NCI-H345 treated with DMSO at 0.1 percent for 48 hours (cell line): ENCODE measurements at regions not wholly inside any gene's neighbourhood (a gene's known extent, or its start where the extent isn't known, plus 50 kb on each side); places are given as distances from the start of the nearest gene placed in this dataset.

ENCODE experiments used
- DNase-seq: peaks from one replicate; lab custom pipeline; 2025; ENCODE audit not compliant: unreplicated experiment; lab: John Stamatoyannopoulos, UW

DNA sequence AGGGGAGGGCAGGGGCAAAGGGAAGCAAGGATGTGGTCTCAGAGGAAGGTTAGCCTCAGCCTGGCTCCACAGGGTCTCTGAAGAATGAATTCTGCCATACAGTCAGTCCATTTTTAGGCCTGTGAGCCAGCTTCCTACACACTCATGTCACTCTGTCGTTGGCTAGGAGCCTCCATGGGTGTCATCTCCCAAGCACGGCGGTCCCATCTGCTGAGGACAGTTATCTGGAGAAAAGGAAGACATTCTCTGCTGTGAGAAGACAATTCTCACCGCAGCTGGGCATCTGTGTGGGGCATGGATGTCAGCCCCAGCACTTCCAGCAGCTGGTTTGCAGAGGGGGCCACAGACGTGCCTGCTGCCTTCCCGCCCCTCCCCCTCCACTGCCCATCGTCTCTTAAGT is 167.6 kb downstream of the LINC00237 start:
- no peak for DNase-seq

DNA sequence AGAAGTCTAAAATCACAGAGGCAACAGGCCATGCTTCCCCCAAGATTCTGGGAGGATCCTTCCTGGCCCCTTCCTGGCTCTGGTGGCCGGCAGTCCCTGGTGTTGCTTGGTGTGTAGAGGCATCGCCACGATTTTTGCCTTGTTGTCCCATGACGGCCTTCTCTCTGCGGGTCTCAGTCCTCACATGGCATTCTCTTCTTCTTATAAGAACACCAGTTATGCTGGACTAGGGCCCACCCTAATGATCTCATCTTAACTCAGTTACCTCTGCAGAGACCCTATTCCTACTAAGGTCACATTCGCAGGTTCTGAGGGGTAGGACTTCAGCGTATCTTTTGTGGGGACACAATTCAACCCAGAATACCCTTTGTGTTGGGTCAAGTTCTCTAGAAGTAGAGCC is 168.0 kb downstream of the LINC00237 start:
- no peak for DNase-seq

GRCh38 chr20:20933142-20933958 is 172.8 kb downstream of the LINC00237 start:
- DNase-seq: no peak

DNA sequence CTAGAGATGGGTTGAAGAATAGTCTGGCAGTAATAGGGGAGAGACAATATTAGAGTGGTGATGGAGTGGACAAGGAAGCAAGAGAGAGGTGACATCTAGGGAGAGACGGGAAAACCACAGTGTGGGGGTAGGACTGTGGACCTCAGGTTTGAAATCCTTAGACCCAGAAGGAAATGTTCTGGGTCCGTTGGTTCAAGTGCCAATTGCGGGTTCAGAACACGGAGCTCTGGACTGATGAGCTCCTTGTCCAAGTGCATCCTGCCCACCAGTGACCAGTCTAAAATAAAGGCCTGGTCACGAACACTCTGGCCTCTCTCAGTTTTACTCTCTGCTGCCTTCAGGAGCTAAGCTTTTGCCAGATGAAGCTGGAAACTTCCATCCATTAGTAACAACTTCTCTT is 174.0 kb downstream of the LINC00237 start:
- DNase-seq: no peak

- DNase-seq: no peak
Measured at GRCh38 chr20:20931632-20932031, 174.5 kb downstream of the LINC00237 start.

DNA sequence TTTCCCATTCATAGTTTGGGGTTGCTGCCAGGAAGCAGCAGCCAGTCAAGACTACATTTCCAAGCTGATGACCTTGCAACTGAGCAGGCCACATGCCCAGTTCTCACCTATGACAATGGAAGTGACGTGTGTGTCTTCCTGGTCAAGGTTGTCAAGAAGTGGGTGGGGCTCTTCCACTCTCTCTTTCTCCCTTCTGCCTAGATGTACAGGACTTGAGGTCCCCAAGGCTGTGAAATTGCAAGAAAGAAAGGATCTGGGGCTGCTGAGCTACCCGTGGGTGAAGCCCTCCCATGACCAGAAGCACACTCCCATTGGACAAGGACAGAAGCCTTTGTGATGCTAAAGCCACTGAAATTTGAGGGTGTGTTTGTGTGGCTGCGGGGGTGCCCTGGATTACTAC is 175.1 kb downstream of the LINC00237 start:
- DNase-seq: no peak

- no peak for DNase-seq
Measured at GRCh38 chr20:20930500-20930899, 175.7 kb downstream of the LINC00237 start.

DNA sequence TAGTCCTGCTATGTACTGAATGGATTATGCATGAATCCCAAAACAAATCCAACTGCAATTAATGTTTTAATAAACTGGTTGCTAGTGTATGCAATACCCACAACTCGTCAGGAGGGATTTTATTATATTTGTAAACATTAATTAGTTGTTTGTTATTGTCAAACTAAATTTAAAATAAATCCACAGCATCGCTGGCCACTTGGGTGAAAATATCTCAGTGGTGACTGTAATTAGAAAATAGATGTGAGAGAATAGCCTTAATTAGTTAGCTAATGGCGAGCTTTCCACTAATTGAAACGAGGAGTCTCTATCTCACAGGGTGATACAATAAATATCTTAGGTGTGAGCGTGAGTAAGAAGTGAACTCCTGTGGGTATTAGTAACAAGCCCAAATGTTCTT is 176.8 kb downstream of the LINC00237 start:
- no peak for DNase-seq

DNA sequence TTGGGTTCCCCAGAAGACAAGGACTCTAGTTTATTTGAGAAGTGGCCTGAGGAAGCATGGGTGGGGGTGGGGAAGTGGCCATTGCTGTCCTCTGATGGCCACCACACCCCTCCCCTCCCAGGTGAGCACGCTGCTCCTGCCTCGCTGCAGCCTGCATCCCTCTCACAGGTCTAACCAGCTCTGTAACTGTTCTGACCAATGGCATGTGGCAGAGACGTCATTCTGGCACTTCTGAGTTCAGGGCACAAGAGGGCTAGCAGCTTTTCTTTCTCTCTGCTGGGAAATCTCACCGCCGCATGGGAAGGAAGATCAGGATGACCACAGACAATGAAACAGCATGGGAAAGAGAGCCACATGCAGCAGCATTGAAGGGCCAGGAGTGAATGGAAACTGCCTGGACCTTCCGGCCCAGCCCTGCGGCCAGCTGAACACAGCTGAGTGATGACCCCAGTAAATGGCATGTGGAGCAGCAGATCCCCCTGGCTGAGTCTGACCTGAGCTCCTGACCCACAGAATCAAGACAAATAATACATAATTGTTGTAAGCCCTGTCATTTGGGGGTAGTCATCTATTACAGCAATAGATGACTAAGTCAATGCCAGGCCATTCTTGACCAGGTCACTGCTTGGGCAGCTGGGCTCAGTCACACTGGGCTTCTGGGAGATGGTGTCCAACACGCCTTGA is 179.8 kb downstream of the LINC00237 start:
- DNase-seq: no peak

- DNase-seq: no peak
Measured at GRCh38 chr20:20920433-20920832, 185.7 kb downstream of the LINC00237 start.

DNA sequence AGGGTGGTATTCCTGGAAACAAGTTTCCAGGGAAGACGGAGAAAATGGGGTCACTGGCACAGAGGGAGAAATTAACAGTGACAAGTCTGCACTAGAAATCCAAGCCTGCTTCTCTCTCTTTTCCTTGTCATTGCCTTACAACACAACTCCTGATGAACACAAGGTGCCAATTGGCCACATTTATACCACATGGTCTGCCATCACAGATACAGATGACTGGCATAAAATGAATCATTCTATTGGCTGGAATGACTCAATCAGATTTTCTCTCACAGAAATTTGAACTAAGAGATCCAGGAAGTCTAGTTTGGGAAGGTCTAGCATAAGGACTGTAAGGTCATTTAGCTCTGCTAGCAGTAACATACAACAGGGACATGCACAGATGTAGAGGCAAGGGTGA is 190.3 kb downstream of the LINC00237 start:
- no peak for DNase-seq

DNA sequence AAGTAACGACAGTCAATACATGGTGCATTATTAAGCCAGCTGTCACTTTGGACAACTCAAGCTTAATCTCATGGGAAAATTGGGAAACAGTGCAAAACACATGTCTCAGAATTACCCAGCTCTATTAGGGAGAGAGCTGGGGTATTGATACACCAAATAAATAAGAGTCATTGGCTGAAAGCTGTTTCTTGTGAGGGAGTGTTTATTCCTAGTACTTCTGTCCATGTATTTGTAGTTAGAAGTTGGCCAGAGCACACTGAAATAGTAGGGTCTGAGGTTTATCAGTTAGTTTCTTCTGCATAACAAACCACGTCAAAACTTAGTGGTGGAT is 192.0 kb upstream of the RALGAPA2 start:
- no peak for DNase-seq

- no peak for DNase-seq
Measured at GRCh38 chr20:20903773-20904500, 191.5 kb upstream of the RALGAPA2 start.

DNA sequence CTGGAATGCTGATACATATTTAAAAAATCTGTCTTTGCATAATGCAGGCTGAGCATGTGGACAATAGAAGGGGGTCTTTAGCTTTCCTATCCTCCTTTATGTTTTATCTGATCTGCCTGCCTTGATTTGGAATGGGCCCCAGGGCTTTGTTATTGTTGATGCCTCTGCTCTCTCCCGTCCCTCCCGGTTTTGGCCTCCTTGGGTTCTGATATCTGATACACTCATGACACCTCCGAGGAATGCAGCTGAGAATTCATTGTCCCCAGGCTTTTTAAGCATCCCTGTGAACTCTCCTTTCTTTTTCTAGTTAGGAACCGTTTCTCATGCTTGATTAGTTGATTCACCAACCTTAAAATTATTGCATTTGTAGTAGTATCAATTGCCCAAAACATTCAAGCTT is 185.5 kb upstream of the RALGAPA2 start:
- no peak for DNase-seq

- no peak for DNase-seq
Measured at GRCh38 chr20:20897145-20897544, 184.7 kb upstream of the RALGAPA2 start.

DNA sequence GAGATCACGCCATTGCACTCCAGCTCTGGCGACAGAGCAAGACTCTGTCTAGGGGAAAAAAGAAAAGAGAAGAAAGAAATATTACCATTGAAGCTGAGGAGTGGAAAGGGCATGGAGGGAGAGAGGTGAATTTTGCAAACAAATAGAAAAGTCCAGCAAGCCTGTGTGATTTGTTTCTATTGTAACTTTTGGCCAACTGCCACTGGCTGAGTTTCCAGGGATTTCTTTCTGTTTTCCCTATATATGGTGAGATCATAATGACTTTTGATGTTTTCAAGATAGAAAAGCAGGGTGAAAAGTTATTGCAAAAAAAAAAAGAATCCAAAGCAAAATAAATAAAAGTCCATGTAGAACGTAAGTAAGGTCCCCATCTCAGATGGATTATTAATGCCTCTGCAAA is 184.2 kb upstream of the RALGAPA2 start:
- no peak for DNase-seq

DNA sequence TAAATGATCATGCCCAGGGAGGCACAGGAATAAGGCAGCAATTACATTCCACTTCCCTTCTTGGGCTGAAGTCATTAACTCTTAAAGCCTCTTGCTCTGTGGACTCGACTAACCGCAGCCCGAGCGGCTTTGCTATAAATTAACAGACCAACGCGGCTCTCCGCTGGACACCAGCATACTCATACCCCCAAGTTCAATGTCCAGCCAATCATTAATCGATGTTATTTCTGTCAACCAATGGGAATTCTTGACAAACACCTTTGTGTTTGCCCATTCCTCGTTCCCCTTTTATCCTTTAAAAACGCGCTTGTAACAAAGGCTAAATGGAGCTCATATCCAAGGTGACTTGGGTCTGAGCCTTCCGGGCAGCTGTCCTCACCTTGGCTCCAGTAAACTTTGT is 183.1 kb upstream of the RALGAPA2 start:
- no peak for DNase-seq

DNA sequence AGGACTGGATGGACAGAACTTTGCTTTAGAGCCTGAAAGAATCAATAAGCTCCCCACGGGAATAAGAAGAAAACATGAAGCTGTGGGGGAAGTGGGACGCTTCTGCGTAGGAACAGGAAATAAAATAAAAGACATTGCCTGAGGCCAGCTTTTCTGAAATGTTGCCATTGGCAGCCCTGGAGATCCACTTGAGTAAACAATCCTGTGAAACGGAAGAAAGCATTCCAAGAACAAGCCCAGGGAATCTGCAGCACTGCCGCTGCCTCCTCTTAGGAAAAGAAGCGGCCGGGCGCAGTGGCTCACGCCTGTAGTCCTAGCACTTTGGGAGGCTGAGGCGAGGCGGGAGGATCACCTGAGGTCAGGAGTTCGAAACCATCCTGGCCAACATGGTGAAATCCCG is 182.3 kb upstream of the RALGAPA2 start:
- no peak for DNase-seq

GRCh38 chr20:20894280-20894679 is 181.8 kb upstream of the RALGAPA2 start:
- DNase-seq: no peak

DNA sequence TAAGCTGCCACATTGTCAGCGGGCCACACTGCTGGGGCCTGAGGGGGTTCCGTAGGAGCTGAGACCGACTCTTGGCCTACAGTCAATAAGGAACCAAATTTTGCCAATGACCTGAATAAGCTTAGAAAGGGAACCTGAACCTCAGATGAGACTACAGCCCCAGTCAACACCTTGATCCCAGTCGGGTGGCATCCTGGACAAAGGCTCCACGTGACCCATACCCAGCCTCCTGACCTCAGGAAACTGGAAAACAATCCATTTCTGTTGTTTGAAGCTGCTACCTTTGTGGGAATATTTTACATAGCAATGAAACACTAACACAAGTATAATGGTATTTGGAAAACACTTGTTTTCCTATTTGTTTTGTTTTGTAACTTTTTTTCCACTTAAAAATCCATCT is 179.9 kb upstream of the RALGAPA2 start:
- no peak for DNase-seq

DNA sequence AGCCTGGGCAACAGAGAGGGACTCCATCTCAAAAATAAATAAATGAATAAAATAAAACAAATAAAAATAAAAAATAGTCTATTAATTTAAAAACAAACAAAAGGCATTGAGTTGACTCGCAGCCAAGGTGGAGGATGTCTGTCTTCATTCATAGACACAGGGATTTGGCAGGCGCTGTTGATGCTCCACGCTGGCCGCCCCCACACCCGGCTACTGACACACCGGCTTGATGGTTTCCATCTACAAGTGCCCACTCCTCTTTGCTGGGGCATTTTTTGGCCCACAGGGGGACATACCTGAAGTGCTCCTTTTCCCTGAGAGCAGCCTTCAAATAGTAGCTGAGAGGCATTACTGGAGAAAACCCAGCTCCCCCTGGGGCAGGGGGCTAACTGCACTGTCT is 178.3 kb upstream of the RALGAPA2 start:
- DNase-seq: no peak

DNA sequence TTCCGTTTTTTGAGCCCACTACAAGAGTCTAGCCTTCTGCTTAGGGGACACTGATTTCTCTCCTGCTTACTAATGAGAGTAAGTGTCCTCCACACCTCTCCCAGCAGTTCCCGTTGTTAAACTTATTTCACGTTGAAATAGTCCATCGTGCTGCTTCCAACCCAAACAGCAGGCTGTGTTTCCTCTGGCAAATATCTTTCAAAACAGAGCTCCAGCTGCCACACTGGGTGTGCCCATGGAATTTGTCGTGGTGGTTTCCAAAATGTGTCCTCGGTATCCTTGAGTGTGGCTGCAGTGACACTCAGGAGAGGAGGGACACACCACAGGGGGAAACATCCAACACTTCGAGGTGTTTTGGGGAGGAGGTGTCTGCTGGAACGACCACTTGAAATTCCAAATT is 176.5 kb upstream of the RALGAPA2 start:
- DNase-seq: no peak
